Mesothelial cell of epicardium (in vitro differentiated cells): ENCODE measurements at regions not wholly inside any gene's neighbourhood (a gene's known extent, or its start where the extent isn't known, plus 50 kb on each side); places are given as distances from the start of the nearest gene placed in this dataset.

Experiments
- DNase-seq, 2 experiments: peaks; one replicate each; pipeline ENCODE4 v3.0.0; 2021; ENCODE audit warnings: low spot score in 2 of 2; ENCODE audit not compliant: unreplicated experiment in 2 of 2
- H3K27ac Mint-ChIP-seq: 2 replicates; pipeline ENCODE4 v1.8.0; 2021; ENCODE audit warnings: mixed read lengths
- H3K27me3 Mint-ChIP-seq: 2 replicates; pipeline ENCODE4 v1.8.0; 2021; ENCODE audit warnings: low read depth, mixed read lengths
- H3K36me3 Mint-ChIP-seq: 2 replicates; pipeline ENCODE4 v1.8.0; 2021; ENCODE audit warnings: mixed read lengths
- H3K4me1 Mint-ChIP-seq: 2 replicates; pipeline ENCODE4 v1.8.0; 2021; ENCODE audit warnings: mixed read lengths
- H3K4me3 Mint-ChIP-seq: 2 replicates; pipeline ENCODE4 v1.8.0; 2021; ENCODE audit warnings: mild to moderate bottlenecking, moderate library complexity, mixed read lengths
- H3K9me3 Mint-ChIP-seq: 2 replicates; pipeline ENCODE4 v1.8.0; 2021; ENCODE audit warnings: mixed read lengths
- CTCF ChIP-seq: fragments of 200-600 bp; sonication (generic); IDR thresholded peaks from one replicate; pipeline ENCODE4 v1.5.0; 2021; ENCODE audit warnings: antibody characterized with exemption; ENCODE audit not compliant: unreplicated experiment

GRCh38 chr4:28879178-28879577, 1841.0 kb upstream of the PCDH7 start:
- TF ChIP-seq CTCF: no peak
- no peak for DNase-seq
- H3K27me3 Mint-ChIP-seq: no peaks in the 10 kb centered on the region
- no peak overlapping the region for H3K4me3 Mint-ChIP-seq
- H3K36me3 Mint-ChIP-seq: no peaks in the 10 kb centered on the region
- no peak overlapping the region for H3K27ac Mint-ChIP-seq
- no peaks in the 10 kb centered on the region for H3K4me1 Mint-ChIP-seq
- peaks cover 5% of the 10 kb centered on the region for H3K9me3 Mint-ChIP-seq

GRCh38 chr4:28879900-28880299, 1840.3 kb upstream of the PCDH7 start:
- TF ChIP-seq CTCF: no peak

GRCh38 chr4:28883211-28883610, 1837.0 kb upstream of the PCDH7 start:
- Mint-ChIP-seq H3K27ac (no peak overlapping the region), H3K9me3 (peaks cover 8% of the 10 kb centered on the region), H3K4me3 (no peak overlapping the region), H3K4me1 (no peaks in the 10 kb centered on the region), H3K36me3 (no peaks in the 10 kb centered on the region), H3K27me3 (no peaks in the 10 kb centered on the region)
- no peak for DNase-seq
- no peak for TF ChIP-seq CTCF

More at GRCh38 chr4:28879900-28880299, 1840.3 kb upstream of the PCDH7 start:
- Mint-ChIP-seq H3K9me3 (peaks cover 11% of the 10 kb centered on the region), H3K27ac (no peak overlapping the region), H3K36me3 (no peaks in the 10 kb centered on the region), H3K4me3 (no peak overlapping the region), H3K27me3 (no peaks in the 10 kb centered on the region), H3K4me1 (no peaks in the 10 kb centered on the region)
- DNase-seq: no peak

- DNase-seq: no peak
- Mint-ChIP-seq H3K36me3 (no peaks in the 10 kb centered on the region), H3K4me1 (peaks cover 7% of the 10 kb centered on the region)
These were observed 1833.2 kb upstream of the PCDH7 start for GRCh38 chr4:28886934-28887333.

GRCh38 chr4:28890949-28891775, 1829.0 kb upstream of the PCDH7 start:
- peaks cover 7% of the 10 kb centered on the region for H3K4me1 Mint-ChIP-seq
- DNase-seq: no peak
- no peaks in the 10 kb centered on the region for H3K27me3 Mint-ChIP-seq
- no peak overlapping the region for H3K27ac Mint-ChIP-seq
- TF ChIP-seq CTCF: no peak
- no peaks in the 10 kb centered on the region for H3K36me3 Mint-ChIP-seq
- H3K9me3 Mint-ChIP-seq: peaks cover 18% of the 10 kb centered on the region
- no peak overlapping the region for H3K4me3 Mint-ChIP-seq

More at GRCh38 chr4:28886934-28887333, 1833.2 kb upstream of the PCDH7 start:
- H3K27me3 Mint-ChIP-seq: no peaks in the 10 kb centered on the region
- H3K4me3 Mint-ChIP-seq: no peak overlapping the region
- peaks cover 8% of the 10 kb centered on the region for H3K9me3 Mint-ChIP-seq
- TF ChIP-seq CTCF: no peak
- no peak overlapping the region for H3K27ac Mint-ChIP-seq

GRCh38 chr4:28913466-28913865, 1806.7 kb upstream of the PCDH7 start:
- Mint-ChIP-seq H3K27me3 (no peaks in the 10 kb centered on the region), H3K27ac (no peak overlapping the region), H3K4me1 (no peaks in the 10 kb centered on the region), H3K4me3 (no peak overlapping the region), H3K36me3 (no peaks in the 10 kb centered on the region), H3K9me3 (peaks cover 11% of the 10 kb centered on the region)
- no peak for TF ChIP-seq CTCF
- DNase-seq: no peak
